WTC11 (cell line): ENCODE measurements at regions not wholly inside any gene's neighbourhood (a gene's known extent, or its start where the extent isn't known, plus 50 kb on each side); places are given as distances from the start of the nearest gene placed in this dataset.
A peak's percentile ranks its signal among the peaks of the same experiment; 100 is the strongest.

Experiments used
- ATF1 ChIP-seq: sonication (generic); formaldehyde crosslinking; IDR thresholded peaks from 2 replicates; pipeline ENCODE4 v1.8.1; 2023; ENCODE audit warnings: mild to moderate bottlenecking, moderate library complexity, missing genetic modification reagents
- ATF2 ChIP-seq: sonication (generic); formaldehyde crosslinking; IDR thresholded peaks from 2 replicates; pipeline ENCODE4 v1.8.1; 2022; ENCODE audit warnings: low read depth, missing genetic modification reagents, borderline replicate concordance
- ATF6 ChIP-seq: sonication (generic); formaldehyde crosslinking; IDR thresholded peaks from 2 replicates; pipeline ENCODE4 v1.8.1; 2023; ENCODE audit warnings: mild to moderate bottlenecking, missing genetic modification reagents
- CTCF ChIP-seq: fragments of 200-600 bp; IDR thresholded peaks from 2 replicates; pipeline ENCODE4 v1.8.0; 2022; ENCODE audit warnings: antibody characterized with exemption
- E2F1 ChIP-seq: sonication (generic); formaldehyde crosslinking; IDR thresholded peaks from 2 replicates; pipeline ENCODE4 v1.8.0; 2022; ENCODE audit warnings: mild to moderate bottlenecking, missing genetic modification reagents
- ERG ChIP-seq: fragments of 250-450 bp; sonication (Bioruptor Pico); IDR thresholded peaks from 2 replicates; pipeline ENCODE4 v1.8.0; 2021; ENCODE audit warnings: mild to moderate bottlenecking
- ESRRA ChIP-seq: sonication (generic); formaldehyde crosslinking; IDR thresholded peaks from 2 replicates; pipeline ENCODE4 v1.8.1; 2022; ENCODE audit warnings: mild to moderate bottlenecking, missing genetic modification reagents, borderline replicate concordance
- FOXP4 ChIP-seq: sonication (generic); formaldehyde crosslinking; IDR thresholded peaks from 2 replicates; pipeline ENCODE4 v1.8.0; 2022; ENCODE audit warnings: mild to moderate bottlenecking, missing genetic modification reagents
- GABPB1 ChIP-seq: sonication (generic); formaldehyde crosslinking; IDR thresholded peaks from 2 replicates; pipeline ENCODE4 v1.8.1; 2023; ENCODE audit warnings: mild to moderate bottlenecking, missing genetic modification reagents
- GRHL2 ChIP-seq: fragments of 250-450 bp; sonication (Bioruptor Pico); IDR thresholded peaks from 2 replicates; pipeline ENCODE4 v1.8.0; 2022; ENCODE audit warnings: mild to moderate bottlenecking, moderate library complexity; ENCODE audit not compliant: insufficient replicate concordance, severe bottlenecking
- MAX ChIP-seq: sonication (generic); formaldehyde crosslinking; IDR thresholded peaks from 2 replicates; pipeline ENCODE4 v1.8.0; 2022; ENCODE audit warnings: mild to moderate bottlenecking, missing genetic modification reagents
- NFATC4 ChIP-seq: fragments of 250-450 bp; sonication (Bioruptor Pico); IDR thresholded peaks from 2 replicates; pipeline ENCODE4 v1.9.0; 2021; ENCODE audit warnings: mild to moderate bottlenecking
- NFYB ChIP-seq: sonication (generic); formaldehyde crosslinking; conservative IDR thresholded peaks from 2 replicates; pipeline ENCODE4 v1.8.0; 2022; ENCODE audit warnings: low read depth, missing genetic modification reagents
- NR3C1 ChIP-seq: sonication (generic); formaldehyde crosslinking; conservative IDR thresholded peaks from 2 replicates; pipeline ENCODE4 v1.8.1; 2023; ENCODE audit warnings: low read depth, mild to moderate bottlenecking, missing genetic modification reagents
- OVOL2 ChIP-seq: fragments of 250-450 bp; sonication (Bioruptor Pico); IDR thresholded peaks from 2 replicates; pipeline ENCODE4 v1.9.0; 2021; ENCODE audit warnings: mild to moderate bottlenecking, borderline replicate concordance
- RELA ChIP-seq: sonication (generic); formaldehyde crosslinking; IDR thresholded peaks from 2 replicates; pipeline ENCODE4 v1.8.1; 2022; ENCODE audit warnings: missing genetic modification reagents, mild to moderate bottlenecking, borderline replicate concordance
- SOX15 ChIP-seq: fragments of 250-450 bp; sonication (Bioruptor Pico); IDR thresholded peaks from 2 replicates; pipeline ENCODE4 v1.9.0; 2021; ENCODE audit warnings: mild to moderate bottlenecking
- ZNF232 ChIP-seq: sonication (generic); formaldehyde crosslinking; IDR thresholded peaks from 2 replicates; pipeline ENCODE4 v1.8.0; 2022; ENCODE audit warnings: mild to moderate bottlenecking, missing genetic modification reagents
- ZNF281 ChIP-seq: sonication (generic); formaldehyde crosslinking; IDR thresholded peaks from 2 replicates; pipeline ENCODE4 v1.8.0; 2023; ENCODE audit warnings: mild to moderate bottlenecking, missing genetic modification reagents
- ZNF512 ChIP-seq: sonication (generic); formaldehyde crosslinking; IDR thresholded peaks from 2 replicates; pipeline ENCODE4 v1.8.1; 2022; ENCODE audit warnings: missing genetic modification reagents, borderline replicate concordance
- ZSCAN18 ChIP-seq: fragments of 250-450 bp; sonication (Bioruptor Pico); IDR thresholded peaks from 2 replicates; pipeline ENCODE4 v2.1.2; 2022; ENCODE audit warnings: mild to moderate bottlenecking, moderate library complexity

- TF ChIP-seq ZSCAN18 (CRISPR knock-in tag), result no peak
- no peak for TF ChIP-seq ATF2
- TF ChIP-seq GABPB1, result no peak
- no peak for TF ChIP-seq GRHL2 (CRISPR knock-in tag)
- TF ChIP-seq NFATC4 (CRISPR knock-in tag), result no peak
- TF ChIP-seq NFYB, result no peak
- no peak for TF ChIP-seq ZNF512 (CRISPR knock-in tag)
- TF ChIP-seq ATF1 (CRISPR knock-in tag), result no peak
- TF ChIP-seq MAX, result peak; percentile 57; the same call in 1 of the 2 replicates
- no peak for TF ChIP-seq SOX15 (CRISPR knock-in tag)
- TF ChIP-seq RELA (CRISPR knock-in tag), result no peak
- TF ChIP-seq ZNF281, result no peak
- TF ChIP-seq ESRRA (CRISPR knock-in tag), result no peak
- TF ChIP-seq NR3C1 (CRISPR knock-in tag), result no peak
- TF ChIP-seq ZNF232 (CRISPR knock-in tag), result no peak
- no peak for TF ChIP-seq E2F1 (CRISPR knock-in tag)
- TF ChIP-seq OVOL2 (CRISPR knock-in tag), result no peak
- TF ChIP-seq ERG (CRISPR knock-in tag), result no peak
- TF ChIP-seq FOXP4, result no peak
- 0 out of 2 replicates have a peak, but pooled peaks have one; percentile 23 for TF ChIP-seq CTCF
- TF ChIP-seq ATF6, result no peak
These were observed 130.4 kb downstream of the TMEM174 start (continued) for GRCh38 chr5:73303148-73304079.
